ENCODE measurements at regions not wholly inside any gene's neighbourhood (a gene's known extent, or its start where the extent isn't known, plus 50 kb on each side); places are given as distances from the start of the nearest gene placed in this dataset.
"Not testable (repeated sequence)": the region's sequence is repeated elsewhere in the genome, so short reads cannot be mapped to it uniquely, and the experiment has no call there.

DNA sequence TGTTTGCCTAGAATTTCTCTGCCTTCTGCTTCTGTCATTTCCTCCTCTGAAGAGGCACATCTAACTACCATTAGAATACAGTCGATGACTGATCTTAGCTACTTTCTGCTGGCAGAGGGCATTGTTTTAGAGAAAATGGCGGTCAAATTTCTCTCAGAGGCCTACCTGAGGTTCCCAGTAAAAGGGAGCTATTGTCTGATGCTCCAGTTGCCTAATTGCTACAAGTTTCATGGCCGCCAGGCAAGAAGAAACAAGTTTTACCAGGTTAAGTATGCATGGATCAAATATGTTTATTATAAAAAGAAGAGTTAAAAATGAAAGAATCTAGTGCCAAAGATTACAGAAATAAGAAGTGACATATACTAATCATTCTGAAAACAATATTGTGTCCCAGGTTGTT is 416.6 kb downstream of the DSC3 start:
- no peak for DNase-seq (ENCODE audit: low spot score)

DNA sequence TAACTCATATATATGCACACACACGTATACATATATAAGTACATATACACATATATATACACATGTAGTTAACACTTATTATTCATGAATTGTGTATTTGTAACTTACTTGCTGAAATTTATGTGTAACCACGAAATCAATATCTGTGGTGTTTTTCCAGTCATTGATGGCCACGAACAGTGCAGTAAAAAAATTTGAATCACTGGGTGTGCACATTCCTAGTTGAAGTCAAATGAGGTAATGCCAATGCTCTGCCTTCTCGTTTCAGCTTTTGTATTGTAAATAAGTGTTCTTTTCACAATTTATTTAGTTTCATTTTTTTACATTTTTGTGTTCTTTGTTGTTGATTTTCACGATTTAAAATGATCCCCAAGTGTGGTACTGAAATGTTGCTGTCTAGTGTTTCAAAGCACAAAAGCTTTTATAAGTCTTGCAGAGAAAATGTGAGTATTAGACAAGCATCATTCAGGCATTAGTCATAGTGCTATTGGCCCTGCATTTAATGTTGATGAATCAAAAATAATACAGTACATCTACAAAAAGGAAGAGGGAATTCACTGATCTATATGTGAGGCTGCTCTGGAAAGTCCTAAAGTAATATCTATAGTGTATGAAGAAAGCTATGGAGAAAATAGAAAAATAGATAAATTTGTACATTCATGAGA is 419.0 kb downstream of the DSC3 start:
- DNase-seq (ENCODE audit: low spot score): peak; percentile 0

DNA sequence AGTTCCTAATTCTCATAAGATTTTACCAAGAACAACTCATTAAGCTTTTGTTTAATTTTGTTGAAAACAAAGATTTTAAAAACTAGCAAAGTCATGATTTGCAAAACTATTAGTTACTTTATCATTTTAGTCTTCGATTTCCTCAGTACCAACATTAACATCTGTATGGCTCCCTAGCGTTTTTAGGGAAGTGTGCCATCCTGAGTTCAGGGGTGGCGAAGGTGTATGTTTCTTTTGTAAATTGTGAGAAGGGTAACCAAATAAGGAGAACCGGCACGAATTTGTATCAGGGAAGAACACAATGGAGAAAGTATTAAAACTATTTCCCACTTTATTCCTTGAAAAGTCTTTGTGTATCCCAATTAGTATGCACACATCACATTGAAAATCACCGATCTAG is 419.9 kb downstream of the DSC3 start:
- no peak for DNase-seq (ENCODE audit: low spot score)

DNA sequence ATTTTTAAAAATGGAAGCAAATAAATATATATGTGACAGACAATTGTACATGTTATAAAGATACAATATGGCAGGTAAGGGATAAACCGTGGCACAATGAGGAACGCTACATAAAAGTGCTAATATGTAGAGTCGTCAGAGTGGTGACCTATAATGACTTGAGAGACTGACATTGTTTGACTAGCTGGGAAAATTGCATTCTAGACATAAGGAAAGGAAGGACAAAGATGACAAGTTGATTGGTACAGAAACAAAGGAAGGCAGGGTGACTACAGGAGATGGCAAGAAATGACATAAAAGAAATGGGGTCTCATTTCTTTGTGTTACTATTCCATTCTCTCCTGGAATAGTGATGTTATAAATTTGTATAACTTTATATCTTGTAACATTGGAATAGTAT is 420.4 kb downstream of the DSC3 start:
- DNase-seq (ENCODE audit: low spot score): no peak

DNA sequence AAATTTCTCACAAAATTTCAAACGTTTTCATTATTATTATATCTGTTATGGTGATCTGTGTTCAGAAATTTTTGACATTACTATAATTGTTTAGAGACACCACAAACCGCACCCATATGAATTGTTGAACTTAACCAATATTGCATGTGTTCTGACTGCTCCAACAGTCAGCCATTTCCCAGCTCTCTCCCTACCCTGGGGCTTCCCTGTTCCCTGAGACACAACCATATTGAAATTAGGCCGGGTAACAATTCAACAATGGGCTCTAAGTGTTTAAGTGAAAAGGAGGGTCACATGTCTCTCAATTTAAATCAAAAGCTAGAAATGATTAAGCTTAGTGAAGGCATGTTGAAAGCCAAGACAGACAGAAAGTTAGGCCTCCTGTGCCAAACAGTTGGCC is 424.0 kb downstream of the DSC3 start:
- no peak for DNase-seq (ENCODE audit: low spot score)

DNA sequence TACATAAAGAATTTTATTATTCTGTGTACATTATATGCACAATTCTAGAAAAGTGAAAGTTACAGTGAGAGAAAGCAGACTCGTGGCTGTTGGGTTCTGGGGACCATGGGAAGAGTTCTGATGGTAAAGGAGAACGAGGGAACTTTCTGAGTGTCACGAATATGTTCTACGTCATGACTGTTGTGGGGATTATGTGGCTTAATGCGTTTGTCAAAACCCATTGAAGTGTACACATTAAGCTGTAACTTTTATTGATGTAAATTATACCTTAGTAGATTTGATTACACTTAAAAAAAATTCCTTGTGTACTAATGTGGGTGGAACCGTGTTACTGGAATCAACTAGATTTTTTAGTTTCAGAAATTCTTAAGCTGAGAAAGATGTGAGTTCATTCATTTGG is 426.1 kb downstream of the DSC3 start:
- no peak for DNase-seq (ENCODE audit: low spot score)

DNA sequence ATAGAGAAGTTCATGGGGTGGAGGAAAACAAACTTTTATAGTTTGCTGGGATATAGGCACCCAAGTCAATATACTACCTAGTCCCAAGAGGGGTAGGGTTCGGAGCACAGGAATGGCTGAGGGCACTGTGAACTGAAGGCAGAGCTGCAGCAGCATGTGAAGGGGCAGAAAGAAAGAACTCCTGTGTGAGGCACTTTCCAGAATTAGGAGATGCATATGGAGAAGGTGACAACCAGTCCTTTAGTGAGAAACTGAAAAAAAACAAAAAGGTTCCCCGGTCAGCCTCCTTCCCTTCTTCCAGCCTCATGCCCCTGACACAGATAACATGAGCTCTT is 429.1 kb downstream of the DSC3 start:
- DNase-seq (ENCODE audit: low spot score): no peak

DNA sequence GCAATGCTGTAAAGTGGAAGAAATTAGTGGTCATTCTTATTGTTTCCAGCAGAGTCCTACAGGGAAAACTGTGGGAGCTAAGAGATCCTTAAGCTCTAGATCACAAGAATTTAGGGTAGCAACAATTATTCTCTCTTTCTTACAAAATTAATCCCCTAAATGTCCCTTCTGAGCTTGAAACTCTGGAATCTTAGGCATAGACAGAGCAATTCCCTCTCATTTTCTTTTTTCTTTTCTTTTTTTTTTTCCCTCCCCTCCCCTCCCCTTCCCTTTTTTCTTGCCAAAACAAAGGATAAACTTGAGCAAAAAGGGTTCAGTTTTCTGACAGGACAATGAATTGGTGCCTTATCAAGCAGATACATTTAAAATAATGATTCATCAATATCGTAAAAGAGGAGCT is 441.0 kb downstream of the DSC3 start:
- DNase-seq (ENCODE audit: low spot score): no peak

DNA sequence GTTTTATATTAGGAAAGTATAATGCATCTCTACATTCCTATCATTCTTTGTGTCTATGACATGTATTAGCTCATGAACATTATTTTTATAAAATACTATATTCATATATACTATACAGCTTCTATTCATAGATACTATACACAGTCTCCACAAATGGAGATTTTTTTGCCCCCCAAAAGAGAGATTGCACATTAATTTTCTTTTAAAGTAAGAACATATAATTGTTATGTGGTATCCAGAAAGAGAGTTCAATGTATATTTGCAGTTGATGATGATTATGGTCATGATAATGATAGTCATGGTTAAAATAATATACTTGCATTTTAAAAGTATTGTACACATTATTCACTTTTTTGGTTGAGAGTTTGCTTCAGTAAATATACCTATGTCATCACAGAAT is 445.3 kb downstream of the DSC3 start:
- no peak for DNase-seq (ENCODE audit: low spot score)

DNA sequence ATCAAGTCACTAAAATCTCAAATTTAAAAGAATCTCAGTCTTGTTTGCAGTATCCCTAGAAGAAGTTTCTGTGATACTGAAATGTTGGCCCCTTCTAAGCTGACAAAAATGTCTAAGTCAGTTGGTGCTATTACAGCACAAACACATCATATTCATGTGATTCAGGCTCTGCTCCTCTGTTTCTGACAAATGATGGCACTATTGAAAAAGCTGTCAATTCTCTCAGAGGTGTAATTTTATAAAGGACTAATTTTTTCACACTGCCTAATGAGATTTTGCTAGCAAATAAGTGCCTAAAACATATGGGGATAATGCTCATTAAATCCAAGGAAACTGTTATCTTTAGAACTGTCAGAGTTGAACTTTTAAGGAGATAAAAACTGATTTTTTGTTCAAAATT is 445.9 kb downstream of the DSC3 start:
- no peak for DNase-seq (ENCODE audit: low spot score)

DNA sequence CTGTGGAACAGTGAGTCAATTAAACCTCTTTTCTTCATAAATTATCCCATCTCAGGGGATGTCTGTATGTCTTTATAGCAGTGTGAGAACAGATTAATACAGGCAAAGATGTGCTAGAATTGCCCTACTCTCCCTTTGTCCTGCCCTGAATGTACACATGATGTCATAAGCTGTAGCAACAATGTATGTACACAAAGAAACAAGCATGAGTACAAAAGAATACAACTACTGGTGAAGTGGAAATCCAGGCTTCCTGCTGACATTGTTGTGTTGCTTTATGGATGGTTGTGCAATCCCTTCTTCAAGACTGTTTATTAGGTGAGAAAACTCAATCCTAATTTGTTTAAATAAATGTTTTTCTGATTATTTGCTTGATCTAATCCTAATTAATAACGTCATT is 446.6 kb downstream of the DSC3 start:
- DNase-seq (ENCODE audit: low spot score): no peak

DNA sequence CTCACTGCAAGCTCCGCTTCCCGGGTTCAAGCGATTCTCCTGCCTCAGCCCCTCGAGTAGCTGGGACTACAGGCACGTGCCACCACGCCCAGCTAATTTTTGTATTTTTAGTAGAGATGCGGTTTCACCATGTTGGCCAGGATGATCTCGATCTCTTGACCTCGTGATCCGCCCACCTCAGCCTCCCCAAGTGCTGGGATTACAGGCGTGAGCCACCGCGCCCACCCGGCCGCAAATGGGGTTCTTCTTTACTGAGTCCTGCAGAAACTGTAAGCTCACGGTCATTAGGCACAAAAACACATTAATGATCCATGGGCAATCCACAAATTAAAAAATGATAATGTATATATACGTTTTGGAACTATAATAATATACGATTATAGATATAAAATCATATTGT is 447.6 kb downstream of the DSC3 start:
- DNase-seq (ENCODE audit: low spot score): not testable (repeated sequence)

DNA sequence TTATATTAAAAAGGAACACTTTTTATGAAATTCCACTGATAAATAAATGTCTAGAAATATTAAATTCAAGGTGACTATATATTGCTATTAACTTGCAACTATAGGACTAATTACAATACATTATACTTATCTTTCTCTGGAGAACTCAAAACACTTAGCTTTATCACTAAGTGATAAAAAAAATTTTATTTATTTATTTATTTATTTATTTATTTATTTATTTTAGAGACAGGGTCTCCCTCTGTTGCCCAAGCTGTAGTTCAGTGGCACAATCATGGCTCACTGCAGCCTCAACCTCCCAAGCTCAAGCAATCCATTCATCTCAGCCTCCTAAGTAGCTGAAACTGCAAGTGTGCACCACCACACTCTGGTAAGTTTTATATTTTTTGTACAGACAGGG is 451.1 kb downstream of the DSC3 start:
- no peak for DNase-seq (ENCODE audit: low spot score)

DNA sequence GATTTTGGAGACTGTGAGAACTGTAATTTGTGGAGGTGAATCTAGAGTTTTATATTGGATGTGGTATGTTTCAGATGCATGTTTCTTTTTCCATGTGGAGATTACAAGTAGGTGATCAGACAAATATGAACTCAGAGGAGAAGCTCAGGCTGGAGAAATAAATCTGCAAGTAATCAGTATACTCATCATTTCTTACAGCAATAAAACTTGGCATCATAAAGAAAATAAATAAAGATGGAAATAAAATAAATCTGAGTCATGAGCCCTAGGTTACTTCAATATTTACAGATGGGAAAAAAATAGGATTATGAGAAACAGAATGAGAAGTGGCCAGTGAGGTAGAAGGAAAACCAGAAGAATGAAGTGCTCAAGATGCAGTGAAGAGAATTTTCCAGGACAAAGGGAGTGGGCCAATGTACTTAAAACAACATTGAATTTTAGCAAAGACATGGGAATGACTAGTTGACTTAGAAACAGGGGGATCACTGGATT is 453.8 kb downstream of the DSC3 start:
- no peak for DNase-seq (ENCODE audit: low spot score)

DNA sequence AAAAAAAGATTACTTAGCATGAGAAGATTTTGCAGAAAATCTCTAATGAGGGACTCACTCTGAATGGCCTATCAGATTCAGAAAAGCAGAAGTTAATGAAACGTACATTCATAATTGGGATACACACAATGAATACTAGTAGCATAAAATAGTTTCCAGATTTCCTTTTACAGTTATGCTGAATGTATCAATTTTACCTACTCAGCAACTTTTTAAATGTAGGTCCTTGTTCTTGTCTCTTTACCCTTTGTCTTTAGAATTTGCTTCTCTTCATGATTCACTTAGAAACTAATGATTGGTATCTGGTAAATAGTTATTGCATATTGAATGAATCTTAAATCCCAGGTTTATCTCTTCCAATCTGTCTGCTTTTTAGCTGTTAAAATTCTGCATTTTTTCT is 458.8 kb downstream of the DSC3 start:
- DNase-seq (ENCODE audit: low spot score): no peak

DNA sequence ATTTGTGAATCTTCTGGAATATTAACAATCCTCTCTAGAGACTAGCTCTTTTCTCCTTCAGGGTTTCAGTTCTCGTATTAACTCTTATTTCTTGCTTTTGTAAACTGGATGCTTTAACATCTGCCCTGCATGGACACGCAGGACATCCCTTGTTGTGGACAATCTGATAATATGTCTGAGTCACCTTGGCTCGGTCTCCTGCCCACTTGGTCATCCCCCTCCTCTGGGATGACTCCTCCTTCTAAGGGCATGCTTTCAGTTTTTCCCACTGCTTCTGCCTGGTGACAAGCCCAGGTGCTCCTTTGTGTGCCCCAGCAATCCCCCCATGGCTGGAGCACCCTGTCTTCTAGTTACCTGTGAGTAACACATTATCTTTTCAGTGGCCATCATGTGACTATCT is 460.5 kb downstream of the DSC3 start:
- no peak for DNase-seq (ENCODE audit: low spot score)

DNA sequence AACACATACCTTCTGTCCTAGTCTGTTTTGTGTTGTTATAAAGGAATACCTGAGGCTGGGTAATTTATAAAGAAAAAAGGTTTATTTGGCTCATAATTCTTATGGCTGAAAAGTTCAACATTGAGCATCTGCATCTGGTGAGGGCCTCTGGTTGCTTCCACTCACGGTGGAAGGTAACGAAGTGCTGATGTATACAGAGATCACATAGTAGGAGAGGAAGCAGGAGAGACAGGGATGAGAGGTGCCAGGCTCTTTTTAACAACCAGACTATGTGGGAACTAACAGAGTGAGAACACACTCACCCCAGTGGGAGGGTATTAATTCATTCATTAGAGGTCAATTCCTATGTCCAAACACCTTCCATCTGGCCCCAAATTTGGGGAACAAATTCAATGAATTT is 463.8 kb downstream of the DSC3 start:
- DNase-seq (ENCODE audit: low spot score): no peak

DNA sequence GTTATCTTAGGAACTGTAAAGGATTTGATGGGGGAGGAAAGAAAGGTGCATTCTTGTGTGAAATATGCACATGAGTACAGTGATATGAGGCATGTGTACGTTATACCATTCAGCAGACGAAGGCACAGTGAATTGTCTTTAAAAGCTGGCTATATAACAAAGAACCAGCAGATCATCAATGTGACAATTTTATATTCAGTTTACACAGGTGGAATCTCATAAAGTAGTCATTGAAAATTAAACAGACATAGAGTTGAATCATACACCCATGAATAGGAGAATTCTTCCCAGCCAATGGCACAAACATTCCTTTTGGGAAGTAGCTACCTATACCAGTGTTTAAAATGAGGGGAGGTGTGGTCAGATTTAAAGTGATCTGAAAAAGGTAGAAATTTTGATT is 470.3 kb downstream of the DSC3 start:
- no peak for DNase-seq (ENCODE audit: low spot score)

DNA sequence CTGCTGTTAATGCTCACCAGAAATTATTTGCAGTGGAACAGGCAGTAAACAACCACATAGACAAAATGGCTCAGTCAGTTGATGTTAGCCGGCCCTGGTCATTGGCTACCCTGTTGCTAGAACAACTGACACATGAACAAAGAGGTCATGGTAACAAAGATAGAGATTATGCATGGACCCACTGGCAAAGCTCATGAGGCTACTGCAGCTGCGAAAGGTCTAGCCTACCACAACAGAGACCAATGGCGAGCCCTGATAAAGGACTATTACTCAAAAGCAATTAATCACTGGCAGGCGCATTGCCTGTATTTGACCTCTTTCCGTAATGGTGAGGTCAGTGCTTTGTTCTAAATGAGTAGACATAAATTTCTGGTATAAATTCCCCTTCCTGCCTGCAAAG is 474.2 kb downstream of the DSC3 start:
- no peak for DNase-seq (ENCODE audit: low spot score)

DNA sequence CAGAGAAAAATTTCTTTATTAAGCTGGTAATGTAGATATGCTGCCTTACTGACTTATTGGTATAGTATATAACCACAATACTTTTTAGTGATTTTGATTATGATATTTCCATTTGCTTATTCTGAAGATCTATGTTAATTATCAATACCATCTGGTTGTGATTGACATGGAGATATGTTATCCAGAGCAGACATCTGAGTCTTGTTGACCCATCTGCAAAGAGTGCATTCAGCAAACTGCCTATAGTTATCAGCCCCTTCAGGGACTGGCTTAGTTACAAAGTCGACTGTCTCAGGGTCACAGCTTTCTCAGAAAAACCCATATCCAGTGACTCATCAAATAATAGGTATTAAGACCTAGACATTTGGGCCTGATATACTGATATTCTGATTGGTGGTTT is 475.7 kb downstream of the DSC3 start:
- DNase-seq (ENCODE audit: low spot score): no peak

DNA sequence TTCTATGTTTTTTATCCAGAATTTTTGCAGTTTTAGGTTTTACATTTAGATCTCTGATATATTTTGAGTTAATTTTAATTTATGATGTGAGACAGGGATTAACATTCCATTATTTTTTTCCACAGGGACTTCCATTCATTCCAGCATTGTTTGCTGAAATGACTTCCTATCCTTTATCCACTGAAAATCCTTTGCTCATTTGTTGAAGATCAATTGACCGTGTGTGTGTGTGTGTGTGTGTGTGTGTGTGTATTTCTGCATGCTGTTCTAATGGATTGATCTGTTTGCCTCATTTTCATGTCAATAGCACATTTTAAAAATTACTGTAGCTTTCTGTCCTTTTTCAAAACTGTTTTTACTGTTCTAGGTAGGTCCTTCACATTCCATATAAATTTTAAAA is 480.3 kb downstream of the DSC3 start:
- no peak for DNase-seq (ENCODE audit: low spot score)

DNA sequence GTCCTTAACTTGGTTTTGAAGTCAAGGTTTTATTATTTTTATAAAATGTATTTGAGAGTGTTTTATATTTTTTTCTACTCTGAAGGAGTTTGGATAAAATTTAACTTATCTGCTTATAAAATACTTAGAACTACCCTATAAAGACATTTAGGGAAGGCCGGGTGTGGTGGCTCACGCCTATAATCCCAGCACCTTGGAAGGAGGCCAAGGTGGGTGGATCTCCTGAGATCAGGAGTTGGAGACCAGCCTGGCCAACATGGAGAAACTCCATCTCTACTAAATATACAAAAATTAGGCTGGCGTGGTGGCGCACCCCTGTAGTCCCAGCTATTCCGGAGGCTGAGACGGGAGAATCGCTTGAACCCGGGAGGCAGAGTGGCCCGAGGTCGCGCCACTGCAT is 486.4 kb downstream of the DSC3 start:
- no peak for DNase-seq (ENCODE audit: low spot score)

DNA sequence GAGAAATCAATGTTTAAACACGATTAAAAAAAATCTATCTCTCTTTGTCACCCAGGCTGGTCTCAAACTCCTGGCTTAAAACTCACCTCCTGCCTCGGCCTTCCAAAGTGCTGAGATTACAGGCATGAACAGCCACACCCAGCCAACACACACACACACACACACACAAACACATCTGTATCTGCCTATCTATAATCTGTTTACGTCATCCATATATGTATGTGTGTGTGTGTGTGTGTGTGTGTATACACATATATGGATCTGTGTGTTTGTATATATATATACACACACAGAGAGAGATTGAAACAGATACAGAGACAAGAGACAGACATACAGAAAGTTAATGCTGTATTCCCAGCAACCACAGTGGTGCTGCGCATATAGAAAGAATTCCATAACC is 497.1 kb downstream of the DSC3 start:
- DNase-seq (ENCODE audit: low spot score): no peak

DNA sequence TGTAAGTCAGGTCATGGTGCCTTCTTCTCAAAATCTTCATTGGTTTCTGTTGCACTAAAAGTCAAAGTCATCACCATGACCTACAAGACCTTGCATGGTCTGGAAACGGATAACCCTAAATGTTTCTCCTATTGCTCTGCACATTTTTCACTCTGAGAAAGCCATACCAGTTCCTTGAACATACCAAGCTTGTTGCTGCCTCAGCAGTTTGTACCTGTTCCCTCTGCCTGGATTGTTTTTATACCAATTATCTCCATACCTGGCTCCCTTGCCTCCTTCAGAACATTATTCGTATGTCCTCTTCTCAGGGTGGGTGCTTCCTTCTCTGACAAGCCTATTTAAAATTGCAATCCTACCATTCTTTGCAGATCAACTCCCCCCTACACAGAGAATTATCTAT is 498.4 kb downstream of the DSC3 start:
- DNase-seq (ENCODE audit: low spot score): no peak

DNA sequence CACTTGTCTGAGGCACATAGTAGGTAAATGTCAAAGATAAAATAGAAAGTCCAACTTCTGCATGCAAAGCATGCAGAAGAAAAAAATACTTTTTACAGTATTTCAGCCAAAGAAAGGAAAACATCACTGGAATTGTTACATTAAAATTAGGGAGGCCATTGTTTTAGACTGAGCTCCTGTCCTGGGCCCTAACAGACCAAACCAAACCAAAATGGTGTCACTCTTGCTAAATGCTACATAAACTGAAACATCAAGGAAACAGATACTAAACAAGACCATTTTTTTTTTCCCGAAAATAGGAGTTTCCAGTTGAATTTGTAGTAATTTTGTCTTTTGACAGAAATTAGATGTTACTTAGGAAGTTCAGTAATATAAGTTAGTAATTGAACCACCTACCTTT is 508.8 kb downstream of the DSC3 start:
- no peak for DNase-seq (ENCODE audit: low spot score)

Measured in RKO (cell line).